Germinal center (tissue), 1 donor: ENCODE measurements at regions not wholly inside any gene's neighbourhood (a gene's known extent, or its start where the extent isn't known, plus 50 kb on each side); places are given as distances from the start of the nearest gene placed in this dataset.
"Not testable (repeated sequence)": the region's sequence is repeated elsewhere in the genome, so short reads cannot be mapped to it uniquely, and the experiment has no call there.

Source experiments
- DNase-seq: peaks from one replicate; pipeline ENCODE4 v3.0.0; 2012; ENCODE audit warnings: mixed read lengths, low spot score

DNA sequence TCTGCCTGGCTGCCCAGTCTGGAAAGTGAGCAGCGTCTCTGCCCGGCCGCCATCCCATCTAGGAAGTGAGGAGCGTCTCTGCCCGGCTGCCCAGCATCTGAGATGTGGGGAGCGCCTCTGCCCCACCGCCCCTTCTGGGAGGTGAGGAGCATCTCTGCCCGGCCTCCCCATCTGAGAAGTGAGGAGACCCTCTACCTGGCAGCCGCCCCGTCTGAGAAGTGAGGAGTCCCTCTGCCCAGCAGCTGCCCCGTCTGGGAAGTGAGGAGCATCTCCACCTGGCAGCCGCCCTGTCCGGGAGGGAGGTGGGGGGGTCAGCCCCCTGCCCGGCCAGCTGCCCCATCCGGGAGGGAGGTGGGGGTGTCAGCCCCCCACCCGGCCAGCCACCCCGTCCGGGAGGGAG, 644.2 kb upstream of the PRMT6 start:
- DNase-seq, result not testable (repeated sequence)

DNA sequence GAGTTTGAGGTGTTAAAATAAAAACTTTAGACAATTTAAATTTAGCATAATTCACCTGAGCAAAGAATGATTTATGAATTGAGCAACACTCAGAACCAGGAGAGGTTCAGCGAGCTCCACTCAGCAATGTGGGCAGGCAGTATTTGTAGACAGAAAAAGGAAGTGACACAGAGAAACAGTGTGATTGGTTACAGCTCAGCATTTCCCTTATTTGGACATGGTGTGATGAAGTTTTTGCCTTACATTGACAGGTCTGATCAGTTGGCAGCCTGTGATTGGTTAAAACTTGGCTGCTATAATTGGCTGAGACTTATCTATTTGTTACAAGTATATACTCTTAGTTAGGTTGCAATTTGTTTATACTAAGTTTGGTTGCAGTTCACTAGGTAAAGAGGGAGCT, 621.2 kb upstream of the PRMT6 start:
- DNase-seq, result no peak

GRCh38 chr1:106439475-106439874, 617.0 kb upstream of the PRMT6 start:
- DNase-seq, result no peak

DNA sequence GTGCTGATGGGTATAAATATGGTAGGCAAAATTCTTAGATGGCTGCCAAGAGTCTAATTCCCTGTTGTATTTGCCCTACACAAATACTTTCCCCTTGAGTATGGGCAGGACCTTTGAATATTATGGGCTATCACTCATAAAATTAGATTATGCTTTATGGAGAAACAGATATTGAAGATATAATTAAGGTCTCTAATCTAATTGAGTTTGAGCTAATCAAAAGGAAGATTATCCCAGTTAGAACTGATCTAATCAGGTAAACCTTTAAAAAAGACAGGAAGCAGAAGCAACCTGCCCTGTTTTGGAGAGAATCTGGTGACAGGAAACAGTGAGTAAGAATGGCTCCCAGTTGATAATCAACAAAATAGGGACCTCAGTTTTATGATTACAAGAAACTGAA, 609.0 kb upstream of the PRMT6 start:
- DNase-seq, result no peak

DNA sequence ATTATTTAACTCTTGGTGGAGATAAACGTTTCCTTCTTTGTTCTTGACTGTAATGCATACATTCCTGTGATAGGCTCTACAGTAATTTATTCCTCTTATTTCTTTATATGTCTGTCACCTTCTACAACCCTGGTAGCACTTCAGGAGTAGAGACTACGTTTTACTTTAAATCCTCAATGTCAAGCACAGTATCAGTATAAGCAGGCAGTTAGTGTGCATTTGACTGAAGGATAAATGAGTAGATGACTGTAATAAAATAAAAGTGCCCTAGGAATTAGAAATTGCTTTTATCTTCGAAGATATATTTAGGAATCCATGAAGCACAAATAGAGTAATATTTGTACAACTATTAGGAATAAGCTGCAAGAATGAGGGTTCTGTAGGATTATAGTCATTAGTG, 599.6 kb upstream of the PRMT6 start:
- DNase-seq, result no peak

DNA sequence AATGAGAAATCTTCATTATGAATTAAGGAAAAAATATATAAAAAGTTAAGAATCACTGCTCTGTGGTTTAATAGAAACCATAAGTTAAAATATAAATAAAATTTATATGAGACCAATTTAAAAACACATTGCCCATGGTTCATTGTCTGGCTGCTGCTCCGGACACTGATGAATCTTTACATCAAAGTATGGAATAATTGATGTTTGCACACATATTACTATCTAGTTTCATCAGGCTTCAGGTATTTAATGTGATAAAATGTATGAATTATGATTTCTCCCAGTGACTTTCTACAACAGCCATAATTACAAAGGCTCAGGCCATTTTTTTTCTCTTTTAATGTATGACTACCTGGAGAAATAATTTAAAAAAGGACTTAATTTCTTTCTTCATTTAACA, 599.1 kb upstream of the PRMT6 start:
- no peak for DNase-seq

GRCh38 chr1:106458866-106459265, 597.6 kb upstream of the PRMT6 start:
- DNase-seq, result no peak

DNA sequence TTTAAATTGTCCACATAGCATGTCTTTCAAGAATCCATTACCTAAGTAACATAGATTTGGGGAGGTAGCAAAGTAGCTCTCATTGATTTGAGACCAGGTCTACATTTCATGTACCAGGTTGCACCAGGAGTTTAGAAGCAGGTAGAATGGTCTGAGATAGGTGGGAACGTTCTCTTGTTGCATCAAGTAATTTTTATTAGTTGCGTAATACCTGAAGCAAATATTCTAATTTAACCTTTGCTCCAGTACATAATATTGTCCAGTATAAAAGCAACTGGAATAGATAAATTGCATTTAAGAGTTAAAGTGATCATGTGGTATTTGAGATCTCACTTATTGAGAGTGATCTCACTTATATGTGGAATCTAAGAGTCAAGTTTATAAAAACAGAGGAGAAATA, 597.1 kb upstream of the PRMT6 start:
- no peak for DNase-seq

DNA sequence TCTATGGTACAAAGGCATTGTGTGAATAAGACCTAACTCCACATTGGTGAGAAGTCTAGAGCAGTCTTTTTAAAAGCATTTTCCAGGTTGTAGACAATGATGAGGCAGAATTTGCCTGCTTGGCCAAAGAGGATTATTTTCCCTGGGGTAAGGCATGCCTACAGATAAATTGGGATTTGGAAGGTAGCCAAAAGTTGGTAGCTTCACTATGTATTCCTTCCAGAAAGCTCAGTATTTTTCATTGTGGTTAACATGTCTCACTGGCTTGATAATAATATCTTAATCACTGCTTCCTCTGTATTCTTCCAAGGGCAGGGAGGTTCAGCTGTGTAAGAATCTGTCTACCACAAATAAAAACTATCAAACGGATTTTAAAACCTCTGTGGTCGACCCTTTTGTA, 590.8 kb upstream of the PRMT6 start:
- DNase-seq, result no peak

DNA sequence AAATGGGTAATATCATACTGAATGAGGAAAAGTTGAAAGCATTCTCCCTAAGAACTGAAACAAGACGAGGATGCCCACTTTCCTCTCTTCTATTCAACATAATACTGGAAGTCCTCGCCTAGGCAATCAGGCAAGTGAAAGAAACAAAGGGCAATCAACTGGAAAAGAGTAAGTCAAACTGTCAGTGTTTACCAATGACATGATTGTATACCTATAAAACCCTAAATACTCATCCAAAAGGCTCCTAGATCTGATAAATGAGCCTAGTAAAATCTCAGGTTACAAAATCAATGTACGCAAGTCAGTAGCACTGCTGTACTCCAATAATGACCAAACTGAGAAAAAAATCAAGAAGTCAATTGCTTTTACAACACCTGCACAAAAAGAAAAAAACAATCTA, 575.8 kb upstream of the PRMT6 start:
- no peak for DNase-seq

- DNase-seq, result no peak
Observed at GRCh38 chr1:106492880-106493279, 563.6 kb upstream of the PRMT6 start.

DNA sequence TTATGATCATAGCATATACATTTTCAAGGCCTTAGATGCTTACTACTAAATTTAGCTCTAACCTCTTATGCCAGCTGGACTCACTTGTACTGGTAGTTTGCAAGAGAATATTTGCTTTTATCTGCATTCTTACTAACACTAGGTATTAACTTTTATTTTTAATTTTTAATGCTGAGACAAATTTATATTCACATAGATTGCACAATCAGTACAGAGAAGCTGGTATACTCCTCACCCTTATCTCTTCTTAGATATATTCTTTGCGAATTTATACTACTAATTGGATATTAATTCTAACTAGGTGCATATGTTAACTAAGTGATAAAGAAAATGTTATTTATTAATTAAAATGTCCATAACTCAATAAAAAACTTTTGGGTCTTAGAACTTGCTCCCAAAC, 561.8 kb upstream of the PRMT6 start:
- no peak for DNase-seq

GRCh38 chr1:106498238-106498637, 558.2 kb upstream of the PRMT6 start:
- no peak for DNase-seq

- no peak for DNase-seq
Observed at GRCh38 chr1:106502659-106503058, 553.8 kb upstream of the PRMT6 start.

- DNase-seq, result no peak
Observed at GRCh38 chr1:106515375-106515774, 541.1 kb upstream of the PRMT6 start.

- no peak for DNase-seq
Observed at GRCh38 chr1:106517224-106517623, 539.2 kb upstream of the PRMT6 start.

DNA sequence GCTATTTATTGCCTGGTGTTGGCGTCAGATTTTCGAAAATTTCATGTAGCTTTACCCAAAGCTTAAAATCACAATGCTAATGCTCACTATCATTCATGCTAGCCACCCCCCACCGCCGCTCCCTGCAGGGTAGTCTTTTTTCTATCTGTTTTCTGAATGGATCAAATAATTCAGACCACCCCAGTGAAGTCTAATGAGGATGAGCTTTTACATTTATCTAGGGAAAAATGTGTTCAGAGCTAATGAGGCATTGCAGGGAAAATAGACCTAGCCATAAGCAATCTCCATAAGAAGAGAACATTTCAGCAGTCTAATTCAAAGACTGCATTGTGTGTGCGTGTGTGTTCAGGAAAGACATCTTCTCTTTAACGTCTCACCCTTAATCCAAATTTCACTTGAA, 533.0 kb upstream of the PRMT6 start:
- DNase-seq, result no peak

DNA sequence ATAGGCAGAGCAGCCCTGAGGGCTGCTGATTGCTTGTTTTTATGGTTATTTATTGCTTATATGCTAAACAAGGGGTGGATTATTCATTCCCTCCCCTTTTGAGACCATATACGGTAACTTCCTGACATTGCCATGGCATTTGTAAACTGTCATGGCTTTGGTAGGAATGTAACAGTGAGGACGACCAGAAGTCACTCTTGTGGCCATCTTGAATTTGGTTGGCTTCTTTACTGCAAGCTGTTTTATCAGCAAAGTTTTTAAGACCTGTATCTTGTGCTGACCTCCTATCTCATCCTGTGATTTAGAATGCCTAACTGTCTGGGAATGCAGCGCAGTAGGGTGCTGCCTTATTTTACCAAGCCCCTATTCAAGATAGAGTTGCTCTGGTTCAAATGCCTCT, 531.8 kb upstream of the PRMT6 start:
- no peak for DNase-seq

DNA sequence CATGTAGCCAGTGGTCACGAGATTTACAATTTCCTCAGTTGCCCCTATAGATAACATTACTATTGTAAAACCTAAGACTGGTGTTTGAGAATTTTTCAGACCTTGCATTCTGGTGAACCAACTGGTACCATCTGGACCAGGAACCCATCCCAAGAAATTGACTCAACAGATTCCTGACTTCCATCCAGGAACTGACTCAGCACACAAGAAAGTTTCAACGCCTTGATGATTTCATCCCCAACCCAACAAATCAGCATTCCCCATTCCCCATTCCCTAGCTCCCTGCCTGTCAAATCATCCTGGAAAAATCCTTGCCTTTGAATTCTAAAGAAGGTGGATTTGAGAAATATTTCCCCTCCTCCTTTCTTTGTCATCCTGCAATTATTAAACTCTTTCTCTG, 529.8 kb upstream of the PRMT6 start:
- DNase-seq, result no peak

DNA sequence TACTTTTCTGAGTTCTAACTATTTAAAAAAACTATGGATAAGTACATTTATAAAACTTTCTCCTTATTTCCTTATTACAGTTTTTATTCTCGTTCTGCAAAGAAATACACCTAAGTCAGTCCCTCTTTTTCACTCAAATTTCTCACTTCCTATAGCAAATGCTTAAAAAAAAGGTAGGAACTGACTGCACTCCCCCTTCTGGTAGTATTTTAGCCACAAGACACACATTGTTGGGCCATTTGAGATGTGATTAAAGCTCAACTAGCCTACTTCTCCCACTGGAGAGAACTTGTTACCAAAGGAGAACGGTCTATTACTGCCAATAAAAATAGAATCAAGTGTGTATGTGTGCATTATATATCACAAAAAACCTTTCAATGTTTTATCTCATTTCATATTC, 521.9 kb upstream of the PRMT6 start:
- no peak for DNase-seq

- DNase-seq, result no peak
Observed at GRCh38 chr1:106536741-106537140, 519.7 kb upstream of the PRMT6 start.

DNA sequence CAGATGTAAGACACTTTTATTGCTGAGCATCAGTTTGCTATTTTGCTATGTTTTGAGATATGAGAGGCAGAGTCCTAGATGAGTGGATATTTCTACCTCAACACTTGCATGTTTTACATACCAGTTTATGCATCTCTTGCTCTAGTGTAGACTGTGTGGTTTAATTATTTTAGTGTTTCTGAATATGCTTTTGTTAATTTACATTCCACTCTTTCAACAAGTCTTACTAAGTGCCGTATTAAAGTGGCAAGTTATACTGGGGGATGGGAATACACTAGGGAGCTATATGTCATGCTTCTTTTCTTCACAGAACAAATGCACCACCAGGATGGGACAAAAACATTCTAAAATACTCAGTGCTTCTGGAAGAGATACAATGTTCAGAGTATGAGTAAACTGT, 507.7 kb upstream of the PRMT6 start:
- DNase-seq, result no peak

- DNase-seq, result no peak
Observed at GRCh38 chr1:106554294-106554693, 502.2 kb upstream of the PRMT6 start.

- DNase-seq, result no peak
Observed at GRCh38 chr1:106555571-106555970, 500.9 kb upstream of the PRMT6 start.

DNA sequence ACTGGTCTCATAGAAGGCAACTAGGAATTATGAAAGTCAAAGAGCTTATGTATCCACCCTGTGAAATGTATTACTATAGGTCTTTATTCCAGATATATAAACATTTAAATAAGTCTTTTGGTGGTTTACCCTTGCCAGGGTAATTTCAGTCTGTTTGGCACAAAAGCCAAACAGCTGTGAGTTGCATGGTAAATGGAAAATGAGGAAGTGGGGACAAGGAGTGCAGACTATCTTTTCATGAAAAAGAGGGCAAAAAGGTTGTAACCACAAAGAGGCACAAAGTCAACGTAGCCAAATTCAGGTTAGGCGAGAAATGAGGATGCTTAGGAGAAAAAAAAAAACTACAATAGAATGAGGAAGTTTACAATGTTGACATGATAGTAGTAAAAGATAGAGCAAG, 492.3 kb upstream of the PRMT6 start:
- no peak for DNase-seq
